SH-SY5Y (cell line): ENCODE measurements at regions not wholly inside any gene's neighbourhood (a gene's known extent, or its start where the extent isn't known, plus 50 kb on each side); places are given as distances from the start of the nearest gene placed in this dataset.

Source experiments
- GATA2 ChIP-seq: IDR thresholded peaks from 2 replicates; pipeline ENCODE4 v1.6.1; 2011; ENCODE audit warnings: mild to moderate bottlenecking, low read depth, low read length
- GATA3 ChIP-seq: IDR thresholded peaks from 2 replicates; pipeline ENCODE4 v1.6.1; 2011; ENCODE audit warnings: low read depth, mild to moderate bottlenecking, low read length, moderate library complexity

DNA sequence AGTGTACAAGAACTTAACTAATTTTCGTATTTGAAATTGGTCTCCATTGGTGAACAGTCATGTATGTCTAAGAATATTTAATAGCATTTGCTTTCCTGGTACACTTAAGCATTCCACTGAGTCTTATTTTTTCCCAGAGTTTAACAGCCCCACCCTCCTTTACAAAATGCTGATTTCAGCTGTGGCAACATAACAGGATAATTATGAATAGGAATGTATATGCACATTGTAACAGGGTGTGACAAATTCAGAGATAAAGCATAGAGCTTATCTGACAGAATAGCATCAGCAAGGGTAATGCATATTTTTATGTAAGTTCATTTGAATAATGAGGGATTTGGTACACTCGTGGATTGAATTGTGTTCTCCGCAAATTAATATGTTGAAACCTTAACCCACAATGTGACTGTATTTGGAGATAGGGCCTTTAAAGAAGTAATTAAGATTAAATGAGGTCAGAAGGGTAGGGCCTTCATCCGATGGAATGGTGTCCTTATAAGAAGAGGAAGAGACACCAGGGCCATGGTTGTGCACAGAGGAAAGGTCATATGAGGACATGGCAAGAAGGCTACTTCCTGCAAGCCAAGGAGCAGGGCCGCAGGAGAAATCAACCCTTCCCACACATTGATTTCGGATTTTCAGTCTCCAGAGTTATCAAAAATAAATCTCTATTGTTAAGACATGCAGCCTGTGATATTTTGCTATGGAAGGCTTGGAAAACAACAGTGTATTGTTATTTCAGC lies 439.7 kb upstream of the CDH20 start:
- TF ChIP-seq GATA2 (no peak), GATA3 (no peak)

DNA sequence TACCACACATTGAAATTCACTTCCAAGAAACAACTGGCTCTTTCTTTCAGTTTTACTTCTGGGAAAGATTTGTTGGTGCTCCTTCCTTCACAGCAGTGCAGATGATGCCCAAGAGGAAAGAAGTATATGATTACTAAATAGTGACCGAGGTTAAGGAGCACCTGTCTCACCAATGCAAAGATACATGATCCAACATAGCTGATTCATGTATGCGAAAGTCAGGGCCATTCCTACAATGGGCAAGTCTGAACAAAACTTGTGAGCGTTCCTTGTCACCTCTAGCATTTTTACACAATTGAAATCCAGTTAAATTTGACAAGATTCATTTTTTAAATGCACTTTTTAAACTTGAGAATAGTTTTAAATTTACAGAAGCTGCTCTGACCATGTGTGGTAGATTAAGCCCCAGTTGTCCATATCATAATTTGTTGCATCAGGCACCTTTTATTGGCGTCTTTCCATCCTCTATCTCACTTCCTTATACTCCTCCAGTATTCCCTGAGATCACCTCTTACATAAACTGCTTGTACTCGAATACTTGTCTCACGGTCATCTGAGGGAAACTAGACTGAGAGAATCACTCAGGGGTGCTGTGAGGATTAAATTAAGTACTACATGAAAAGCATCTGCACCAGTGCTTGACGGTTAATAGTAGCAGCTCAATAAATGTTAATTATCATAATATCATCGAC lies 438.8 kb upstream of the CDH20 start:
- TF ChIP-seq GATA3: no peak
- TF ChIP-seq GATA2: no peak

DNA sequence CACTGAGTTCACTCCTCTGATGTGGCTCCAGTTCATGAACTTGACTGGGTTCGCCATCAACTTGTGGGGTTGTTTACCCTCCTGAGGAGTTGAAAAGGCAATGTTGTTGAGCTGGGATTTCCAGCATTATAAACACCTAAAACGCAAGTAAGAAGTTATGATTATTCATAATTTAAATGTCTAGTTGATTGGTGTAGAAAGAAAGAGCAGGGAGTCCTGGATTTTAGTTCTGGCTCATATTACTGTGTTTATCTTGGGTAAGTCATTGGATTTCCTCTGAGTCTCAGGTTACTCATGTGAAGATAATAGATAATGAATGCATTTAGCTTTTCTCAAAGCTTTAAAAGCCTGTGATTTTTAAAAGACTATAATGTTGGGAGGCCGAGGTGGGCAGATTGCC lies 438.0 kb upstream of the CDH20 start:
- TF ChIP-seq GATA2 (no peak), GATA3 (no peak)

DNA sequence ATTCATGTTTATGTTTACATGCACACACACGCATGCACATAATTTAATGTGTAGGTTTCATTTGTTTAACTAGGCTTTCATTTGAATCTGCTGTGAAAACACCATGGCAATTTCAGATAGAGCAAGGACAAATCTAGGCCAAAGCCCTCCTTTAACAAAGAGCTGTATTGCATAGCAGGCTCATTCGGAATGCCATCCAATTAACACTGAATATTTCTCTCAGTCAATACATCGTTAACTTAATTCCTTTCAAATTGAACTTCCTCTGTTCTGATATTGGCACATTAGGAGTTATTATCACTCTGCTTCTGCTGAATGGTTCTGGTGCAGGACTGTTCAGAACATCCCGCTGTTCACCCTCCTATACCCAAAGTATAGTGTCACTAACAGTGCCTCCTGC lies 435.1 kb upstream of the CDH20 start:
- TF ChIP-seq GATA3 (no peak), GATA2 (no peak)

DNA sequence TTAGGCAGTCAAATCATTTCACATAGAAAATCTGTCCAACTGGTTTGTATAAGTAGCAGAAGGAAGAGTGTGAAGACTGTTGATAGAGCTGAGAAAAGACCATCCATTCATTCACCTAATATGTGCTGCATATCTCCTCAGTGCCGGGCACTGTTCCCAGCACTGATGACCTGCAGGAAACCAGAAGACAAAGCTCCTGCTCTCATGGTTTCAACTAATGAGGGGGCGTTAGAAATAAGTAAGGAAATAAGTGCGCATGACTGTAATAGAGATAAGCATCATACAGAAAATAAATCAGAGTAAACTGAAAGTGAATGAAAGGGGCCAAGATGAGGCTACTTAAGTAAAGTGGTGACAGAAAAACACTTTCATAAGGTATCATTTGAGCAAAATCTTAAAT lies 427.5 kb upstream of the CDH20 start:
- TF ChIP-seq GATA2: no peak
- TF ChIP-seq GATA3: no peak

DNA sequence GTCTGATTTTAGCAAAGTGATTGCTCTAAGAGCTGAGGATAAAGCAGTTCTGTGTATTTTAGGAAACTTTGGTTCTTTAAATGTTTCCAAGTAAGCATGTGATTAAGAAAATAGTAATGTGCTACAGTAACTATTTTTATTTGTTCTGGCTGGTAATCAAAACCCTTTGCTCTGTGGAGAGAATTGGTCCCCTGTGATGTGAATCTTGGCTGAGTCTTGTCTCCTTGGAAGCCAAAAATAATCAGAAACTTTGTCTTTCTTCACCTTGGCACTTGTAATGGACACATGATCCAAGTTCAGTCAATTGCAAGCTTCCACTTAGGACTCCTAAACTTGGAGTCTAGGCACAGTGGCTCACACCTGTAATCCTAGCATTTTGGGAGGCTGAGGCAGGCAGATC lies 422.7 kb upstream of the CDH20 start:
- TF ChIP-seq GATA2 (no peak), GATA3 (no peak)

DNA sequence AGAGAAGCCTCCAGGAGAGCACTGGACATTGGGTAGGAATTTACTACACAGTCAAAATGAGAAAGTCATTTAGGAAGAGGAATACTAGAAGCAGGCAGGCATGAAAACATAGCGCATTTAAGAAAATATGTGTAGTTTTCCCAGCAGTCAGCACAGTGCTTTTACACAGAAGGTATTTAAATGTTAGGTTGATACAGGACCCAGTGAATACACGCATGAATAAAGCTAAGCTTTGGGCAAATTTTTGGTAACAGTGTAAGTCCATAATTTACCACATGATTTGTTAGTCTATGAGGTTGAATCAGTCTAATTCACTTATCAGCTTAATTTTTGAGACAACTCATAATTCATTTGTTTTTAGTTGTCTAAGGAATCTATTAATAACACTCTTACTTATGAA lies 421.7 kb upstream of the CDH20 start:
- TF ChIP-seq GATA2 (no peak), GATA3 (no peak)

DNA sequence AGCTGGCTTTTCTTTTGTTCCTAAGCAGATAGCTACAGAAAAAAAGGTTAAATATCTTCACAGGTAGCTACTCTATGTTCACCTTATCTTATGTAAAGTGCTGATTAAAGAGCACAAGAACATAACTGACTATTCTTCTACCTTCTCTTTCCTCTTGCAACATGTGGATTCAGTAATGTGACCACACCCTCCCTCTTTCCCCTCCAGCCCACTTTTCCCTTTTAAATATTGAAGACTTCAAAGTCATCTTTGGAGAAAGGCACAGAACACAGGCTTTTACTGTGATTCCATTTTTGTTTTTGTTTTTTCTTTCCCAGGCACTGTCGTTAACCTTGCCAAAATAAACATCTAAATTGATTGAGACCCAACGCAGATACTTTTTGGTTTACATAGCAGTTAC lies 418.1 kb upstream of the CDH20 start:
- TF ChIP-seq GATA2: no peak
- no peak for TF ChIP-seq GATA3

DNA sequence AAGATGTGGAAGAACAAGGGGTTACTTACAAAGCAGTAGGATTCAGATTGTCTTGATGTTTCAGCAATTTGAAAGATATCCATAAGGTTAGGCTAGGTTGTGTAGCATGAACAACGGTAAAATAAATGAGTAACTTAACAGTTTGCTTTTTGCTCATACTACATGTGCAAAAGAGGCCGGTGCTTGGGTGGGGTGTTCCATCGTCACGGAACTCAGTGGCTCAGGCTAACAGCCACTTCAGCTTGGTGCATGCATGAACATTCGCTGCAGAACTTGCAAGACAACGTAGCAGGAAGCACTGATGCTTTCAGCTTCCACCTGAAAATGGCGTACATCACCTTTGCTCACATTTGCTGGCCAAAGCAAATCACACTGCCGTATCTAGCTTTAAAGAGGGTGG lies 407.3 kb upstream of the CDH20 start:
- no peak for TF ChIP-seq GATA2
- no peak for TF ChIP-seq GATA3

DNA sequence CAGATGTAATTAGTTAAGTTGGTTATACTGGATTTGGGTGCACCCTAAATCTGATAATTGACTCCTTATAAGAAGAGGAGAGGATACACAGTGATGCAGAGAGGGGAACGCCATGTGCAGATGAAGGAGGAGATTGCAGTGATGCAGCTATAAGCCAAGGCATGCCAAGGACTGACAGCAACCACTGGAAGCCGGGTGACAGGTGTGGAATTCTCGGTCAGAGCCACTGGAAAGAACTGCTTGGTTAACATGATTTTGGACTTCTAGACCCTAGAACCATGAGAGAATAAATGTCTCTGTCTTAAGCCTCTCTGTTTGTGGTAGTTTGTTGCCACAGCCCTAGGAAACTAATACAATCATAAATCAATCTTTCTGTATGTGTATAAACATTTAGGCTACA lies 403.3 kb upstream of the CDH20 start:
- TF ChIP-seq GATA2 (no peak), GATA3 (no peak)

DNA sequence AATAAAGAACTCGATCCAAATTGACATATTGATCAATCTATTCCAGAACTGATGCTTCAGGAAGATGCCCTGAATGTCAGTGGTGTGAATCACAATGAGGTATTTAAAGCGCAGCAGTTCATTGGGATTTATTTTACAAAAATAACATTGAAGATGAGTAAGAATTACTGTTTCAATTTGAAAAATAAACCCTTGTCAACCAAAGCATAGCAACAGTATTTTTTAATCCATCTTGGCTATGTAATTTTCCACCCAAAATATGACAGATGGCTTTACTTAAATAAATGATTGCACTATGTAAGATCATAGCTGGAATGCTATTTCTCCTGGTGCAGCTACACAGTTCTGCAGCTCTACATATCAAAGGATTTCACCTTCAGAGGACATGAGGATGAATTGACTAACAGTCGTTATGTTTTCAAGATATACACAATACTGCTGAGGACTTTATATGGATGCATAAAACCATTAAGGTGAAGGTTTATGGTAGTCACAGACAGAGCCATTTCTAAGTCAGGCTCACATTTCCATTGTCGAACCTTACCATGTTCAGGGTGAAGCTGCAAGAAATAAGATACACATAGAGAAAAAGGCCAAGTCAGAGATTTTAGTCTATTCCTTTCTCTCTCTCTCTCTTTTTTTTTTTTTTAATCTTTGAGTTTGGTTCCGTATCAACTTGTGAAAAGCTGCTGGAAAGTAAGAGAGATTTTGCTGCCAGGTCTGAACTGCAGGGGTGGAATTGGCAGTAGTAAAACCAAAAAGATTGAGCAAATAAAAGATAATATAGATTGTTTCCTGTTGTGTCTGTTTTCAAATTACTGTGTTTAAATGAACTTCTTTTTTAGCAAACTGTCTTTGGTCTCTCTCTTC lies 398.0 kb upstream of the CDH20 start:
- no peak for TF ChIP-seq GATA3
- TF ChIP-seq GATA2: no peak

DNA sequence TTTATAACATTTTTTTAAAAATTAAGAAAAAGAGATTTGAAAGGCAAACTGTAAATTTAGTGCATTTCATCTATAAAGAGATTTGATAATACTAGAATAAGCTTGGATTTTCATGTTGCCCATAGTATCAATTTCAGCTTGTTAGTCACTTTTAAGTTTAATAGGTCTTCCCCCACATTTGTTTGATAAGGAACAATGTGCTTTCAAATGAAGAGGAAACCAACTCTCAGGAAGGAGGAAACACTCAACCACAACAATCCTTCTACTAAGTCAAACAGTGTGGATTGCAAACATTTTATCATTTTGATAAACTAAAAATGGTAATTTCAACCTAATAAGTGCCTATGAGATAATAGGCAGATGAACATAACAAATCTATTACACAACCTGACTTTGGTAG lies 397.1 kb upstream of the CDH20 start:
- TF ChIP-seq GATA2 (no peak), GATA3 (no peak)

DNA sequence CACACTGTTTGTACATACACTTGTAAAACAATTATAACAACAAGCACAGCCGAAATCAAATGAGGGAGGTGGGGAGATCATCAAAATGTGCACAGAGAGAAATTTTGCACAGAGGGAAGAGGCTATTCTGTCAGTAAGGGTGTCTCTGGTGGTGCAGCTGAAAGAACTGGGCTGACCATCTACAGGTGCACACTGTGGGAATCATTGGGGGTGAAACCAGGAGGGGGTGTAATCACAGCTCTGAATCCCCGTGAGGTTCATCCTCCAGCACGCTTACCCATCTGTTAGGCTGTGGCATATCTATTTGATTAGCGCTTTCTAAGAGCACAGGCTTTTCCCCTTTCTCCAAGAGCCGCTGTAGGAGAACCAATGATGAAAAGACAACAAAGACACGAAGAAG lies 389.9 kb upstream of the CDH20 start:
- TF ChIP-seq GATA2 (no peak), GATA3 (no peak)

DNA sequence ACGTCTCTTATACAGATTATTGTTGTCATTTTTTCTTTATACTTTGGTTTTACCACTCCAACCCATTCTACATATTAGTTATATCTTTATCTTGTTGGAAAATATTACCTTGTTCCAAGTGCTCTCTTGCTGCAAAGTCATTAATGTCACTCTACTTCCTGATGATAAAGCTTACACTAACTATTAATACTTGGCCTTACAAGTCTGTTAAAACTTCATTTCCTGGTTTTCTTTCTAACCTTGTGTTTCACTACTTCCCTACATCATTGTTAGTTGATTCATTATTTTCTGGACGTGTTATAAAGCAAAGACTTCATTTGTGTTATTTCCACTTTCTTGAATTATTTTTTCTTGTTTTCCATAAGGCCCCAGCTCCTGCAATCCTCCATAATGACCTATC lies 382.6 kb upstream of the CDH20 start:
- no peak for TF ChIP-seq GATA2
- no peak for TF ChIP-seq GATA3
